ENCODE measurements at regions not wholly inside any gene's neighbourhood (a gene's known extent, or its start where the extent isn't known, plus 50 kb on each side); places are given as distances from the start of the nearest gene placed in this dataset.

DNA sequence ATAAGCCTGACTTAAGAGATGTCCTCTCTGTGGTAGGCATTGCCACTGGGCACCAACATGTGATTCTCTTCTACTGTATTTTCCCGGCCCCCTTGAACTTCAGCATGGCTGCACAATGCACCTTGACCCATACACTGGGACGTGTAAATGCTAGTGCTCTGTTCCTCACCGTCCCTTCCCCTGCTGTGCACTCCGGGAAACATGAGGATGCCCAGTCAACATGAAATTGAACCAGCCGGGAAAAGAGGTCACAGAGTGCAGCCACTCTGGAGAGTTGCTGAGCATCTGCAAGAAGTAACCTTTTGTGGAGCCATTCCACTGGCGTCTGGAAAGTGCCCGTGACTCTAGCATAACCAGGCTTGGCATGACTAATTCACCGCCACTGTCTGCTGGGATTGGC, 646.7 kb downstream of the NPHP4 start:
- ATAC-seq (ENCODE audit: poor library complexity) (no peak), DNase-seq (no peak)
- intact Hi-C loops (cut with DNase I), result no loop called here

DNA sequence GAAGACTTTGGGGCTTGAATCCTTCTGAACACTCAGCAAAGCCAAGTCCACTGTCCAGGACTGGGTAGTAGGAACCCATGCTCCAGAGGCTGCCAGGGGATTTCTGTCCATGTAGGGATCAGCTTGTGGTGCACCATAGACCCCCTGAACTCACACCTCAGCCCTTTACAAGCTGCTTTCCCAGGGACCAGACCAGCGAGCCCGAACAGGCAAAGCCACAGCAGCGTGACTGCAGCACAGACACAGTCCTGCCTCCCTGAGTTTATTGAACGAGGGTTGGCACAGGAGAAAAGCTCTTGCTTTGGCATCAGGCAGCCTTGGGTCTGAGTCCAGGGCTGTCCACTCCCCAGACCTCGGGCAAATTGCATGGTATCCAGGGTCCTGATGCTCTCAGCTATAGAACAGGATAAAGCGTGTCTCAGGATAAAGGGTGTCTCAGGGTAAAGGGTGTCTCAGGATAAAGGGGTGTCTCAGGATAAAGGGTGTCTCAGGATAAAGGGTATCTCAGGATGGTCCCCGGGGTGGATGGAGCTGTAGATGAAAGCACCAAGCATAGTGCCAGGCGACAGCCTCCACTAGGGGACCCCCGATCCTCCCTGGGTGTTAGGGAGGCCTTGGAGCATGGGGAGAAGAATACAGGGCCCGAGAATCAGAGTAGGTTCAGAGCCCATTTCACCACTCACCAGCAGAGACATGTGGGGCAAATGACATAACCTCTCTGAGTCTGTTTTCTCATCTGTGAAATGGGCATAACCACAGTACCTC, 648.8 kb downstream of the NPHP4 start:
- intact Hi-C loops (cut with DNase I), result no loop called here
- DNase-seq (no peak), ATAC-seq (ENCODE audit: poor library complexity) (no peak)

DNA sequence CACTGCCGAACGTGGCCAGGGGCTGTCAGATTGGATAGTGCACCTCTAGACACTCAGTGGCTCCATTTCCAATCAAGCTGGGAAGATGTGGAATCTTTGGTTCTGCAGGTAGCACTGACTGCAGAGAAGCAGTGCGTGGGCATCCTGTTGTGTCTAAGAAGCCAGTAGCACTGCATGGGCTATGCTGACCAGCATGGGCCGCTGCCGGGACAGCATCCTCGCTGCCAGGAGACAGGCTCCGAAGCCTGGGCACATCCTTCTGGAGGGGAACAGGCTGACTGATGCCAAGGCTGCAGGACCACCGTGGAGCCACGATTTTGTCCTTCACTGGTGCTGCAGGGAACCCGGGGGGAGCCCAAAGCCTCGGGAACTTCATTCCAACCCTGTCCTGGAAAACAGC, 649.4 kb downstream of the NPHP4 start:
- no peak for DNase-seq
- no peak for ATAC-seq (ENCODE audit: poor library complexity)
- intact Hi-C loops (cut with DNase I), result no loop called here

DNA sequence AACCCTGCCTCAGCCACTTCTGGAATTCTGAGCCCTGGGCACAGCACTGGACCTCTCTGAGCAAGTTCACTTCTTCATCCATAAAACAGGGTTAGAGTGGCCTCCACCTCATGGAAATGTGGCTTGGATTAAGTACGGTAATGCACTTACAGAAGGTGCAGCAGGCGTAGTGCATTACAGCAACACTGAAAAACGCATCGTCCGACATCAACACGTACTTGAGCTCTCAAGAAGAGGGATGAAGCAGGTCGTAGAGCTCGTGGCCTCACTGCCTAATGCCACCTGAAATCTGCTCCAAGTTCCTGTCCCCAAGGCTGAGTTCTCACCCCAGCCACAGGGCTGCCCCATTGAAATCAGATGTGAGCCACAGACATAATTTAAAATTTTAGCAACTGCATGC, 650.1 kb downstream of the NPHP4 start:
- ATAC-seq (ENCODE audit: poor library complexity) (no peak), DNase-seq (no peak)
- intact Hi-C loops (cut with DNase I), result no loop called here

DNA sequence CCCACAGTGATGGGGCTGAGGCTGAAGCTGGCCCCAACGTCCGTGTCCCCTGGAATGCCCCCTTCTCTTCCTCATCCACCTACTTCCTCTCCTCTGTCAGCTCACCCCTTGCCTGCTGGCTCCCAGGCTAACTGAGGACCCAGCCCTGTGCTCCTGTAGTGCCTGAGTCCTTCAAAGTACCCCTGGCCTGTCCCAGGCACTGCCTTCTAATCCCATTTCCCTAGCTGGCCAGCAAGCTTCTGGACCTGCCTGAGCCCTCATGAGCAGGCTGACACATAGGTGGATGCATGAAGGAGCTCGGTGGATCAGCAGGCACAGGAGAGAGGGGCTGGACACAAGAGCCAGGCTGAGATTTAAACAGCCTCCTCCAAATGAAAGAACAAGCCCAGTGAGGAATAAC, 650.8 kb downstream of the NPHP4 start:
- intact Hi-C loops (cut with DNase I), result no loop called here
- no peak for DNase-seq
- ATAC-seq (ENCODE audit: poor library complexity), result no peak

DNA sequence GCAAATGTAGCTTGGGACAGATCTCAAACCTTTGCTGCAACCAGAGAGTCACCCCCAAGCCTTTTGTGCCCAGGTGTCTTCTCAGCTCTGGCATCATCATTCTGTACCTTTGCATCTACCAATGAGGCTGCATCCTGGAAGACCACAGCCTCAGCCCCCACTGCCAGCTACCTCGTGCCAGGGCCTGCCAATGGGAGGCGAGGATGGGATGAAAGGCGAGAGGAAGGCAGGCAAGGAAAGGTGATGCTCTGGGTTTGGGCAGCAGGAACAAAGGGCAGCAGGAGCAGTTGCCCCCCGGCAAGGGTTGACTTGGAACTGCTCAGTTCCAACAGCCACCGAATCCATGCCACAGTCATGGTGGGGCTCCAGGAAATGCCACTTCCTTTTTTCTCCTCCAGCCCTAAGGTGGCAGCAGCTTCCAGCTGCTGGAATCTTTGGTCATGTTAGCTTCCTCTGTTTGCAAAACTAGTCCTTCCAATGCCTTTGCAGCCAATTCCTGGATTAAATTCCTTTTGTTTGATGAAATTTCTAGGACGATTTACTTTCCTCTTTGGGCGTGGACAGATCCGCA, 651.6 kb downstream of the NPHP4 start:
- DNase-seq, result no peak
- intact Hi-C loops (cut with DNase I), result no loop called here
- no peak for ATAC-seq (ENCODE audit: poor library complexity)

DNA sequence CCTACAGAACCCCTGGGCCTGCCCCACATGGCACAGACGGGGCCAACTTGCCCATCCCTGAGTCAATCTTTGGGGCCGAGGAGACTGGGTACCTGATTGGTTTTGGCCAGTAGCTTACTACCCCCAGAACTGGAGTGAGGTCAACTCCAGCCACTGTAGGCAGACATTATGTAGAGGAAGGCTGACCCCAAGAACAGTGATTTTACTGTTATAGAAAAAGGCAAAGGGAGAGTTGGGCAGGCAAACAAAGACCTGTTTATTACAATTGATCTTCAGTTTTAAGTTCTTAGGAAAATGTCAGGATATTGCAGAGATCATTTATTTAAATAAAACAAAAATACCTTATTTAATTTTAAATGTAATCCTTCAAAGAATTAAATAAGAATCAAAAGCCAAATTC, 653.8 kb downstream of the NPHP4 start:
- ATAC-seq (ENCODE audit: poor library complexity) (no peak), DNase-seq (no peak)
- intact Hi-C loops (cut with DNase I), result no loop called here

DNA sequence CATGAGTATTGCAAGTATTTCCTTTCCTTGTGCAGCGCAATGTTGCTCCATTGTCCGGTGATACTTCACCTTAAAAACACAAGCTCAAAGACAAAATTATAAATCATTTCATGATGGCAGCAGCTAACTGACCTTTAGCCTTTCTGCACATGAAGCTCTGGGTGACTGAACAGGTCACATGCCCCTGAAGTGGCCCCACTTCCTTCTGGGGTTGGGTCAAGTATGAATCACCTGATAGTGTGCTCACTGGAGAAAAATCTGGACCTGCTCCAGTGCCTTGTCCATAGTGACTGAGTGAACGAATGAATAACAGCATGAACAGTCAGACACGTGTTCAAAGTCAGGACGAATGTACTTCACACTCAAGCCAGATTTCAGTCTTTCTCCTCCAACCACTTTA, 658.9 kb downstream of the NPHP4 start:
- DNase-seq (no peak), ATAC-seq (ENCODE audit: poor library complexity) (no peak)
- intact Hi-C loops (cut with DNase I), result no loop called here

DNA sequence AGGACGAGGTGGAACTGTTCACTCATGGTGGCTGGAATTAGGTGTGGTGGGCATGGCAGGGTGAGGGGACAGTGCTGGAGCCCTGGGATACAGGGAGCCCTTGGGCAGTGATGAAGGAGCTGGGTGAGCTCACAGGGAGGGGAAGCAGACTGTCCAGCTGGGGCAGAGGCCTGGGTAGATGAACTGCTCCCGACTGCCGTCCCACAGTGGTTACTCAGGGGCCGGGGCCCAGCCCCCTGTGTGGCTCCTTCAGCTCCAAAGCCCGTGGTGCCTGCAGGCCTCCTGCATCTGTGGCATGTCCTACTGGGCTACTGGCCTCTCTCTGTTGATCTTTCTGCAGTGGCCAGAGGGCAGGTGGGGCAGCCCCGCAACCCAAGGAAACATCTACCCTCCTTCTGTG, 661.1 kb downstream of the NPHP4 start:
- DNase-seq, result no peak
- intact Hi-C loops (cut with DNase I), result no loop called here
- no peak for ATAC-seq (ENCODE audit: poor library complexity)

DNA sequence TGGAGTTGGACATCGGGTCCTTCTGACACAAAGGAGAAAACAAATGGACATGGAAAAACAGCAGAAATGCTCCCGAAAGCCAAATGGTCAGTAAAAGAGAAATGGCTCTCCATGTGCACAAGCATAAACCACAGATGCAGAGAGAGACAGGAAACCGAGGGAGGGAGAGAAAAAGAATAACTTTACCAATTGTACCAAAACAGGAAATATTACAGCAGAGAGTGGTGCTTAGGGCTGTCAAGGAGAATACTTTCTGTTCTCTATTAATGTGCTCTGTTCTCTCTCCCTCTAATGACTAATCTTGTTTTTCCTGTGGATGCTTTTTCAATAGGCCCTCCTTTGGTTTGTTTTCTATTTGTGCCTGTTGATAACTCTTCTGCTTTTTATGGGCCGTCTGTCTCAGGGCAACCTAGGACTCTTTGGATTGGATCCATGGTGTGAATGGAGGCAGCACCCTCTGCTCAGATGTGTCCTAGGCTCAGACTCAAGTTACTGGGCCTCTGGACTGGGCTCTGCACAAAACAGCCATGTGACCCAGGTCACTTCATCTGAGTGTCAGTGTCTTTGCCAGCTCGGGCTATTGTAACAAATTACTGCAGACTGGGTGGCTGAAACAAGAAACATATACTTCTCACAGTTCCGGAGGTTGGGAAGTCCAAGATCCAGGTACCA, 663.0 kb downstream of the NPHP4 start:
- DNase-seq (no peak), ATAC-seq (ENCODE audit: poor library complexity) (no peak)
- intact Hi-C loops (cut with DNase I), result no loop called here

DNA sequence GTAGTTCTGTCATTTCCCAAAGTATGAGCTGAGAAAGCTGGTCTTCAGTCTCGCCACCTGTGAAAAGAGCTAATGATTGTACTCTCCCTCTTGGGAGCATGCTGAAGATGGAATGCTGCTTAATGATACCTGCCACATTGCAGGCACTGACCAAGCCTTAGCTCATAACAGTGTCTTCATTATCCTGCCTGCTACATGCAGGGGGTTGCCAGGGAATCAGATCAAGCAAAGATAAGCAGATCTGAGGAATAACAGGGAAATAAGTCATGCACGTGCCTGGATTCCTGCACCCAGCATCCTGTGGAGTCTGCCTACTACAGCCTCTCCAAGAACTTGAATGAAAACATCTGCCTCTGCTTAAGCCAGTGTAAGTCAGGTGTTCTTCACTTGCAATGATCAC, 667.3 kb downstream of the NPHP4 start:
- DNase-seq, result no peak
- intact Hi-C loops (cut with DNase I), result no loop called here
- no peak for ATAC-seq (ENCODE audit: poor library complexity)

DNA sequence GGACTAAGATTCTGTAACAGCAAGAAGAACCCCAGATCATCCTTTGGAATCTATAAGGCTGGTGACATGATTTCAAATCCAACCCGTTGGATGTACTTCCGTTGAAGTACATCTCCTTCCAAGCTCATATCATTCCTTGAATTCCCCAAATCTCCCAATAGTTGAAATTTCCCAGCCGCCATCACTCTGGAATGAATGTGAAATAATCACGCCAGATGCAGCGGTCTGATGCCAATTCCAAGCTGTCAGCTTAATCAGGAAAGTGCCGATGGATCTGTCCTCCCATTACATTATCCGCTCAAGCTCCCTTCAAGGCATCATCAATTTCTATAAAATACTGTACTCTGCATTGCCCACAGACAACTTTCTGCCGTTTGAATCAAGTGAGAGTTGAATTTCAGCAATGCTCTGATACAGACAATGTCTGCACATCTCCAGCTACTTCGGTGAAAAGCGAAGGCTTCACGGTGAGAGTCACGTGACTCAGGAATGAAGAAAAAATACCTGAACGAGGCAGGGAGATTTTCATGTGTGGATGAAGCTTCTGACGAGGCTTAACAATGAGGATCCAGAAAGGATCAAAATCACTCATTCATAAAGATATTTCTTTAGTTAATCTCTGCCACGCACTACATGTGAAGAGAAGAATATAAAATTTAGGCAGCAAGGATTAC, 663.9 kb downstream of the AJAP1 start:
- ATAC-seq (ENCODE audit: poor library complexity), result no peak
- intact Hi-C loops (cut with DNase I), result no loop called here
- no peak for DNase-seq

DNA sequence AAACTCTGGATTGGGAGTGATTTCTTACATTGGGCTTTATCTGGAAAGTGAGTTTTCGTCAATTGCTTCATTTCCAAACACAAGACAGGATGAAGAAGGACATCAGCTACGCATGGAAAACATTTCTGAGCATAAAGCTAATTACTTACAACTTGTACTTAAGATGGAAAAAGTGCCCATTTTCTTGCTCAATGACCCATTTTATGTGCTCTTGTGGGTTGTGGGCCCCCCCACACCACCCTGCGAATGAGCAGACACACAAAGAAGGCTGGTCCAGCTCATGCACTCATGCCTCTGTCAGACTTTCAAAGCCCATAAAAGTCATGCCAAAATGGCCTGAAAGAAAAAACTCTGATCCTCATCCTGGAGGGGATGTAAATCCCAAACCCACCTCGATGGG, 663.0 kb downstream of the AJAP1 start:
- intact Hi-C loops (cut with DNase I), result no loop called here
- DNase-seq (no peak), ATAC-seq (ENCODE audit: poor library complexity) (no peak)

DNA sequence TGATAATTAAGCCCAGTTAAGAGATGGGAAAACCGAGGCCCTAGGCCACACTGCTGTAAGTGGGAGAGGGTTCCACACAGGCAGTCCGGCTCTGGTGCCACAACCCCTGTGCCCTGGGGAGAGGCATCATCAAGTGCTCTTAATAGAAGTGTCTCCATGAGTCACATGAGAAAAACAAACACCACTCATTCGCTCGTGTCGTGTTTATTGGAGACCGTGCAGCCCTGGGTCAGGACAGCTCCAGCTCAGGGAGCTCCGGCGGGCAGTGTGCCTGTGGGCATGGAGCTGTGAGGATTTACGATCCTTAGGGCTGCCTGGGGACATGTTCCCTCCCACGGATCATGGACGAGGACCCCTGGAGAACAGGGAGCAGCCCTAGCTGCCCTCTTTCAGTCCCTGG, 658.5 kb downstream of the AJAP1 start:
- intact Hi-C loops (cut with DNase I), result no loop called here

DNA sequence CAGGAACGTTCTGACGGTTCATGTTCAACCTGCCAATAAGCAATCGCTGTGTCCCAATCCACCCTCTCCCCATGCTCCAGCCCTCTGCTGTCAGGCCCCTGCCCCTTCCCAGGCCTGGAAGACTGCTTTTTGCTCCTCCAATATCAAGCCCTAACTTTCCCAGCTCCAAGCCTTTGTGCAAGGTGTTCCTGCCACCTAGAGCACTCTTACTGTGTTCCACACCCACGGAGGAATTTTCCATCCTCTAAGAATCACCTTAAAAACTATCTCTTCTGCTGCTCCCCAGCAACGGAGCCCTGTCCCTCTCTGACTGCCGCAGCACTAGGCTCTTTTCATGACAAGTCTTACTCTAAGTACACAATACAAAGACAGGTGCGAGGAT, 657.9 kb downstream of the AJAP1 start:
- intact Hi-C loops (cut with DNase I), result no loop called here
- ATAC-seq (ENCODE audit: poor library complexity) (no peak), DNase-seq (no peak)

More for the DNA sequence above, 658.5 kb downstream of the AJAP1 start:
- ATAC-seq (ENCODE audit: poor library complexity) (no peak), DNase-seq (no peak)

DNA sequence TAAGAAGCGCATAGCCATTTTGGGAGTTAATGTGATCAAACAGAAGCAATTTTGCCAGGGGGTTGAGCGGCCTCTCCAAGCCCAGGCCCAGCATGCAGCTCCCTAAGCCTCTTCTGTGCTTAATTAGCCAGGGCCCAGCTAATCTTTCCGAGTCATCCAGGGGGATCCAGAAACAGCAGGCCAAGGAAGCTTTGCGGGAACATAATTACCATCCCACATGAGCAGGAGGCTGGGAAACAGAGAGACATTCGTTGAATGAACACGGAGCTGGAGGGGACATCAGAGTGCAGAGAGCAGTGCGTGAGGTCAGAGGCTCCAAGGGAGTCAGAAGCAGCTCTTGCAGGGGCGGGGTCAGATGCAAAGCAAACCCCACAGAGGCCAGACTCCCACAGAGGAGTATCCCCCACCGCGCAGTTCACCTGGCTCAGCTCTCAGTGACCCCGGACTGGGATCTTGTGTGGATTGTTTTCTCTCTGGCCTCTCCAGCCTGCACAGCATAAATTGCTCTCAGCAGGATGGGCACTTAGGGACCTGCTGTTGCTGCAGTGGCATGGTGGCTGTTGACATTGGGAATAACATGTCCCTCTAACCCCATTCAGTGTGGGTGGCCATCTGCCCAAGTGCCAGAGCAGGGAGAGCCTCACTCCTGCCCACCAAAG, 657.4 kb downstream of the AJAP1 start:
- DNase-seq, result no peak
- intact Hi-C loops (cut with DNase I), result no loop called here
- no peak for ATAC-seq (ENCODE audit: poor library complexity)

DNA sequence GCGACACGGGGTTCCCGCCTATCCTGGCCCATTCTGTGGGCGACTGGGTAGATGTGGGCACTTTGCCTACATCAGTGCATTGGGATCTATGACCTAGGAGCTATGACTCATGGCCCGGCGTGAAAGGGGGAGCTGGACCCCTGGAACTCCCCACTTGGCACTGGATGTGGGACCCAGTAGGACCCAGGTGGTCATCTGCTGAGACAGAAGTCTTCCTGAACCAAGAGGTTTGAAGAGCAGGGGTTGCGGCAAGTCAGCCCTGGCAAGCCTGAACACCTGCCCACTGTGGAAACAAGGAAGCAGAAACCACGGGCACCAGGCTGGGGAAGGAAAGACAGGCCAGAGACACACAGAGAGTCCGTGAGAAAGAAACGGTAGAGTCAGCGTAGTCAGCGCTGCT, 656.7 kb downstream of the AJAP1 start:
- no peak for DNase-seq
- no peak for ATAC-seq (ENCODE audit: poor library complexity)
- intact Hi-C loops (cut with DNase I), result no loop called here

DNA sequence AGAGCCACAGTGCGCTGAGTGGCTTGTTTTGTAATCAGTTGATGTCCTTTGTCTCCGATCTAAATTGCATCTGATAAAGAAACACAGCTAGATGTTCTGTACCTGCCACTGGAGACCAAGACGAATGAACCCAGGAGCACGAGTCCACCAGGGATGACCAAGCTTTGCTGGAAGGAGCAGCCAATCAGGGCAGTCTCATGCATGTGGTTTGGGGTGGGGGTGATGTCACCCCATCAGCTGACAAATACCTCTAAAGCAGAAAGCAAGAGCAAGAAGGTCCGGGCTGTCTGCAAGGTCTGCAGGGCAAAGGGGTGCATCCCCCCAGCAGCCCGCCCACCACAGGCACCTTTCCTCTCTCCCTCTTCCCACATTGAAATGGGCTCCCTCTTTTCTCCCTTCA, 653.8 kb downstream of the AJAP1 start:
- ATAC-seq (ENCODE audit: poor library complexity) (no peak), DNase-seq (no peak)
- intact Hi-C loops (cut with DNase I), result no loop called here

DNA sequence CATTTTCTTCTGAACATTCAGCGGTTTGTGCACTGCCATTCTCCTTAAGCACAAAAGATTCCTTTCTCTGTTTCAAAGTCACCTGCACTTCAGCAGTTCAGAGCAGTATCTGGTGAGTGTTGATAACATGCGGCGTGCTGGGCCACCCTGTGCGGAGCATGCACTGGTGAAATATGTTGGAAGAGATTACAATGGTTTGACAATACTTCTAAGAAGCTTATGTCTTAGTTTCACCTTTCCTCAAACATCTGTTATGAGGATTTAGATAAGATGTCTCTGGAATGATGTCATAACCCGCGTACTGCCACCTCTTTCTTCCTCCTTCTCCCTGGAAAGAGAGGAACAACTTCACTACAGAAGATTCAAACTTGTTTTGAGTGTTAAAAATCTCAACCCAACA, 650.3 kb downstream of the AJAP1 start:
- intact Hi-C loops (cut with DNase I), result no loop called here
- DNase-seq, result no peak
- ATAC-seq (ENCODE audit: poor library complexity), result no peak
